Hepatocyte (in vitro differentiated cells): ENCODE measurements at regions not wholly inside any gene's neighbourhood (a gene's known extent, or its start where the extent isn't known, plus 50 kb on each side); places are given as distances from the start of the nearest gene placed in this dataset.

Source experiments
- DNase-seq: peaks from one replicate; pipeline ENCODE4 v3.0.0-alpha.2; 2016; ENCODE audit warnings: low spot score
- H2AFZ ChIP-seq: fragments of 200-600 bp; sonication (generic); 2 replicates; pipeline ENCODE4 v1.6.0; 2016; ENCODE audit warnings: antibody characterized with exemption, mild to moderate bottlenecking
- H3K27ac ChIP-seq: fragments of 200-600 bp; sonication (generic); 2 replicates; pipeline ENCODE4 v1.5.1; 2016; ENCODE audit warnings: mild to moderate bottlenecking
- H3K27me3 ChIP-seq: fragments of 200-600 bp; sonication (generic); 2 replicates; pipeline ENCODE4 v1.6.1; 2016
- H3K36me3 ChIP-seq: fragments of 200-600 bp; sonication (generic); replicated peaks from 2 replicates; pipeline ENCODE4 v1.5.1; 2016; ENCODE audit warnings: low read depth; ENCODE audit not compliant: insufficient read depth
- H3K4me1 ChIP-seq: fragments of 200-600 bp; sonication (generic); 2 replicates; pipeline ENCODE4 v1.5.1; 2016; ENCODE audit warnings: mild to moderate bottlenecking, moderate library complexity; ENCODE audit not compliant: insufficient read depth
- H3K4me2 ChIP-seq: fragments of 200-600 bp; sonication (generic); 2 replicates; pipeline ENCODE4 v1.6.0; 2016
- H3K4me3 ChIP-seq: fragments of 200-600 bp; sonication (generic); 2 replicates; pipeline ENCODE4 v1.5.1; 2016; ENCODE audit warnings: mild to moderate bottlenecking
- H3K79me2 ChIP-seq: fragments of 200-600 bp; sonication (generic); 2 replicates; pipeline ENCODE4 v1.6.0; 2017; ENCODE audit warnings: mild to moderate bottlenecking
- H3K9me2 ChIP-seq: fragments of 200-600 bp; sonication (generic); replicated peaks from 2 replicates; pipeline ENCODE4 v1.6.0; 2017; ENCODE audit warnings: mild to moderate bottlenecking; ENCODE audit not compliant: insufficient read depth
- H3K9me3 ChIP-seq: fragments of 200-600 bp; sonication (generic); 2 replicates; pipeline ENCODE4 v1.5.1; 2016; ENCODE audit warnings: low read depth, mild to moderate bottlenecking
- H4K20me1 ChIP-seq: fragments of 200-600 bp; sonication (generic); 2 replicates; pipeline ENCODE4 v1.6.0; 2016; ENCODE audit warnings: mild to moderate bottlenecking; ENCODE audit not compliant: insufficient read depth, poor library complexity, severe bottlenecking
- EZH2 ChIP-seq: fragments of 200-600 bp; sonication (generic); IDR thresholded peaks from 2 replicates; pipeline ENCODE4 v1.6.1; 2016; ENCODE audit warnings: antibody characterized with exemption, mild to moderate bottlenecking, borderline replicate concordance
- EZH2phosphoT487 ChIP-seq: fragments of 200-600 bp; sonication (generic); IDR thresholded peaks from one replicate; pipeline ENCODE4 v1.6.1; 2018; ENCODE audit warnings: antibody characterized with exemption, mild to moderate bottlenecking, low read depth, moderate library complexity; ENCODE audit not compliant: unreplicated experiment, severe bottlenecking
- WGBS: methylation state at CpG from one replicate; pipeline ENCODE4 v1.1.6; 2016; ENCODE audit warnings: low lambda C conversion rate; ENCODE audit errors: missing lambda C conversion rate; 5-methylcytosine and 5-hydroxymethylcytosine counted together
- TF ChIP-seq, protein P1 (sequence below): fragments of 200-600 bp; sonication (generic); IDR thresholded peaks from 2 replicates; pipeline ENCODE4 v1.5.1; 2016; ENCODE audit warnings: antibody characterized with exemption, mild to moderate bottlenecking; ENCODE audit not compliant: poor library complexity

DNA sequence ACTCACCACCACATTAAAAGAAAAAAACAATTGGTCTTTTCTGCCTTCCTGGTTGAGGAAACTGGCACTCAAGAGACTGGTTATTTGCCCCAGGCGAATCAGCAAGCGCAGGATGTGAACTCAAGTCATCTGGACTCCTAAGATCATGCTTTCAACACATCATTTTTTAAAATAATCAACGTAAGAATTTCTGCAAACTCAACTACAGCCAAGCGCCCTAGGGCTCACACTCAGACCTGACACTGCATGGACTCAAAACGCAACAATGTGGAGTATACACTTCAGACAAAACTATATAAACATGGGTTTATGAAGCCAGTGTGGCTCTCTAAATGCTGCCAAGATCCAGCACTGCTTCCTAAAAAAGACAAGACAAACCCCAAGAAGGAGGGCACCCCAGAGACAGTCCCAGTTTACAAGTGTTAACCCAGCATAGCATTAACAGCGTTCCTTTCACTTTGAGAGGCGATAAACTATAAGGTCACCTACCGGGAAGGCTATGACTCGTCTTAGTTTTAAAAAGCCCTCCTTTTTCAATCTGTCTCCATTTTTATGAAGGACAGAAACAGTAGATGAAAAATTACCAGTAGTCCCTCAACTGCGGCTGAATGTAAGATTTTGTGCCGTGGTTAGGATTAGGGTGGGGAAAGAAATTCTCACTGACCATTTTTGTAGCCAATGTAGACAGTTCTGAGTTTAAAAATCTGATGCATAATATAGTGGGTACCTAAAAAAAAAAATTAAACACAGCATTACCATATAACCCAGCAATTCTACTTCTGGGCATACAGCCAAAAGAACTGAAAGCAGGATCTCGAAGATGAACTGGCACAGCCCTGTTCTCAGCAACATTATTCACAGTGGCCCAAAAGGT is 54.8 kb downstream of the SIPA1L2 start:
- no peaks in the 10 kb centered on the region for H3K27me3 ChIP-seq
- no peak overlapping the region for H2AFZ ChIP-seq
- peaks cover 78% of the 10 kb centered on the region for H3K79me2 ChIP-seq
- peaks cover 3% of the 10 kb centered on the region for H4K20me1 ChIP-seq
- no peak overlapping the region for H3K4me3 ChIP-seq
- no peaks in the 10 kb centered on the region for H3K9me2 ChIP-seq
- no peaks in the 10 kb centered on the region for H3K9me3 ChIP-seq
- H3K27ac ChIP-seq = no peak overlapping the region
- 59% methylated on average over 12 of the region's 12 CpGs for WGBS
- peak overlapping the region; percentile 60 for H3K4me2 ChIP-seq
- TF ChIP-seq, protein P1, sequence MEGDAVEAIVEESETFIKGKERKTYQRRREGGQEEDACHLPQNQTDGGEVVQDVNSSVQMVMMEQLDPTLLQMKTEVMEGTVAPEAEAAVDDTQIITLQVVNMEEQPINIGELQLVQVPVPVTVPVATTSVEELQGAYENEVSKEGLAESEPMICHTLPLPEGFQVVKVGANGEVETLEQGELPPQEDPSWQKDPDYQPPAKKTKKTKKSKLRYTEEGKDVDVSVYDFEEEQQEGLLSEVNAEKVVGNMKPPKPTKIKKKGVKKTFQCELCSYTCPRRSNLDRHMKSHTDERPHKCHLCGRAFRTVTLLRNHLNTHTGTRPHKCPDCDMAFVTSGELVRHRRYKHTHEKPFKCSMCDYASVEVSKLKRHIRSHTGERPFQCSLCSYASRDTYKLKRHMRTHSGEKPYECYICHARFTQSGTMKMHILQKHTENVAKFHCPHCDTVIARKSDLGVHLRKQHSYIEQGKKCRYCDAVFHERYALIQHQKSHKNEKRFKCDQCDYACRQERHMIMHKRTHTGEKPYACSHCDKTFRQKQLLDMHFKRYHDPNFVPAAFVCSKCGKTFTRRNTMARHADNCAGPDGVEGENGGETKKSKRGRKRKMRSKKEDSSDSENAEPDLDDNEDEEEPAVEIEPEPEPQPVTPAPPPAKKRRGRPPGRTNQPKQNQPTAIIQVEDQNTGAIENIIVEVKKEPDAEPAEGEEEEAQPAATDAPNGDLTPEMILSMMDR = no peak
- no peak for TF ChIP-seq EZH2phosphoT487
- no peak for TF ChIP-seq EZH2
- H3K36me3 ChIP-seq = no peaks in the 10 kb centered on the region
- H3K4me1 ChIP-seq = peaks cover 7% of the 10 kb centered on the region
- DNase-seq = no peak

DNA sequence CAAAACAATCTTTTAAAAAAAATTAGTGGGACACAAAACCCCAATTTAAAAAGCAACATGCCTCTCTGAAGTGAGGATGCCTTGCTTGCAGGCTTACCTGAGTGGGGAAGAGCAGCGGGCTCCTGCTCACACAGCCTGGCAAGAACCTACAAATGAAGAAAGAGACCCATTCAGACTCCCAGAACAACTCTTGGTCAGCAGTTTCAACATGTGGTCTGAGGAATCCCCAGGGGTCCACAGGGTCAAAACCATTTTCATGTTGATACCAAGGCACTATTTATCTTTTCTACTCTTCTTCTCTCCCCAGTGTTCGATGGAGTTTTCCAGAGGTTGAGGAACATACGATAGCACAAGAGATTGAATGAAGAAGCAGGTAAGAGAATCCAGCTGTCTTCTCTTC is 55.9 kb downstream of the SIPA1L2 start:
- no peak for TF ChIP-seq EZH2
- TF ChIP-seq, protein P1 = no peak
- no peak for TF ChIP-seq EZH2phosphoT487
- Histone ChIP-seq H3K36me3 (no peaks in the 10 kb centered on the region), H3K9me3 (no peaks in the 10 kb centered on the region), H3K9me2 (no peaks in the 10 kb centered on the region), H3K4me3 (no peak overlapping the region), H3K27me3 (no peaks in the 10 kb centered on the region), H3K4me2 (no peak overlapping the region), H3K79me2 (peaks cover 76% of the 10 kb centered on the region), H3K27ac (no peak overlapping the region), H3K4me1 (peaks cover 12% of the 10 kb centered on the region), H4K20me1 (peaks cover 3% of the 10 kb centered on the region), H2AFZ (no peak overlapping the region)
- no peak for DNase-seq
- WGBS = 96% methylated on average over 3 of the region's 3 CpGs

DNA sequence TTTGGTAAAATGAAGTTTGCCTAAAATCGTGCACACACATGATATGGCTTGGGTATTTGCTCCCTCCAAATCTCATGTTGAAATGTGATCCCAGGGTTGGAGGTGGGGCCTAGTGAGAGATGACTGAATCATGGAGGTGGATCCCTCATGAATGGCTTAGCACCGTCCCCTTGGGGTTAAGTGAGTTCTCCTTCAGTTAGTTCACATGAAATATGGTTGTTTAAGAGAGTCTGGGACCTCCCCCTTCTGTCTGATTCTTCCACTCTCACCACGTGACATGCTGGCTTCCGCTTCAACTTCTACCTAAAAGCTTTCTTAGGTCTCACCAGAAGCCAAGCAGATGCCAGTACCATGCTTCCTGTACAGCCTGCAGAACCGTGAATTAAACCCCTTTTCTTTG is 58.4 kb downstream of the SIPA1L2 start:
- TF ChIP-seq, protein P1 = no peak
- peaks cover 3% of the 10 kb centered on the region for H4K20me1 ChIP-seq
- peaks cover 83% of the 10 kb centered on the region for H3K79me2 ChIP-seq
- no peak overlapping the region for H3K4me3 ChIP-seq
- H3K4me1 ChIP-seq = peaks cover 23% of the 10 kb centered on the region
- H3K4me2 ChIP-seq = no peak overlapping the region
- no peaks in the 10 kb centered on the region for H3K27me3 ChIP-seq
- WGBS = 86% methylated on average over 5 of the region's 5 CpGs
- no peaks in the 10 kb centered on the region for H3K9me2 ChIP-seq
- no peak for DNase-seq
- H3K27ac ChIP-seq = no peak overlapping the region
- no peaks in the 10 kb centered on the region for H3K36me3 ChIP-seq
- H3K9me3 ChIP-seq = no peaks in the 10 kb centered on the region
- H2AFZ ChIP-seq = no peak overlapping the region
